SU-DHL-6 (cell line): ENCODE measurements at regions not wholly inside any gene's neighbourhood (a gene's known extent, or its start where the extent isn't known, plus 50 kb on each side); places are given as distances from the start of the nearest gene placed in this dataset.

ENCODE experiments used
- EZH2phosphoT487 ChIP-seq: fragments of 200-600 bp; sonication (generic), shearing (Covaris generic); conservative IDR thresholded peaks from 2 replicates; pipeline ENCODE4 v1.6.1; 2018; ENCODE audit warnings: mild to moderate bottlenecking, antibody characterized with exemption, low read length, moderate library complexity, mixed read lengths
- TF ChIP-seq, protein P1 (sequence below): fragments of 200-600 bp; sonication (generic); IDR thresholded peaks from one replicate; pipeline ENCODE4 v1.5.1; 2017; ENCODE audit warnings: antibody characterized with exemption, mild to moderate bottlenecking, low read length, moderate library complexity; ENCODE audit not compliant: insufficient read depth, poor library complexity, severe bottlenecking

GRCh38 chr10:130715686-130716670 lies 579.8 kb downstream of the GLRX3 start:
- TF ChIP-seq, protein P1, sequence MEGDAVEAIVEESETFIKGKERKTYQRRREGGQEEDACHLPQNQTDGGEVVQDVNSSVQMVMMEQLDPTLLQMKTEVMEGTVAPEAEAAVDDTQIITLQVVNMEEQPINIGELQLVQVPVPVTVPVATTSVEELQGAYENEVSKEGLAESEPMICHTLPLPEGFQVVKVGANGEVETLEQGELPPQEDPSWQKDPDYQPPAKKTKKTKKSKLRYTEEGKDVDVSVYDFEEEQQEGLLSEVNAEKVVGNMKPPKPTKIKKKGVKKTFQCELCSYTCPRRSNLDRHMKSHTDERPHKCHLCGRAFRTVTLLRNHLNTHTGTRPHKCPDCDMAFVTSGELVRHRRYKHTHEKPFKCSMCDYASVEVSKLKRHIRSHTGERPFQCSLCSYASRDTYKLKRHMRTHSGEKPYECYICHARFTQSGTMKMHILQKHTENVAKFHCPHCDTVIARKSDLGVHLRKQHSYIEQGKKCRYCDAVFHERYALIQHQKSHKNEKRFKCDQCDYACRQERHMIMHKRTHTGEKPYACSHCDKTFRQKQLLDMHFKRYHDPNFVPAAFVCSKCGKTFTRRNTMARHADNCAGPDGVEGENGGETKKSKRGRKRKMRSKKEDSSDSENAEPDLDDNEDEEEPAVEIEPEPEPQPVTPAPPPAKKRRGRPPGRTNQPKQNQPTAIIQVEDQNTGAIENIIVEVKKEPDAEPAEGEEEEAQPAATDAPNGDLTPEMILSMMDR, result no peak
- no peak for TF ChIP-seq EZH2phosphoT487
